ENCODE measurements at regions not wholly inside any gene's neighbourhood (a gene's known extent, or its start where the extent isn't known, plus 50 kb on each side); places are given as distances from the start of the nearest gene placed in this dataset.
A peak's percentile ranks its signal among the peaks of the same experiment; 100 is the strongest.
"Not testable (repeated sequence)": the region's sequence is repeated elsewhere in the genome, so short reads cannot be mapped to it uniquely, and the experiment has no call there.

DNA sequence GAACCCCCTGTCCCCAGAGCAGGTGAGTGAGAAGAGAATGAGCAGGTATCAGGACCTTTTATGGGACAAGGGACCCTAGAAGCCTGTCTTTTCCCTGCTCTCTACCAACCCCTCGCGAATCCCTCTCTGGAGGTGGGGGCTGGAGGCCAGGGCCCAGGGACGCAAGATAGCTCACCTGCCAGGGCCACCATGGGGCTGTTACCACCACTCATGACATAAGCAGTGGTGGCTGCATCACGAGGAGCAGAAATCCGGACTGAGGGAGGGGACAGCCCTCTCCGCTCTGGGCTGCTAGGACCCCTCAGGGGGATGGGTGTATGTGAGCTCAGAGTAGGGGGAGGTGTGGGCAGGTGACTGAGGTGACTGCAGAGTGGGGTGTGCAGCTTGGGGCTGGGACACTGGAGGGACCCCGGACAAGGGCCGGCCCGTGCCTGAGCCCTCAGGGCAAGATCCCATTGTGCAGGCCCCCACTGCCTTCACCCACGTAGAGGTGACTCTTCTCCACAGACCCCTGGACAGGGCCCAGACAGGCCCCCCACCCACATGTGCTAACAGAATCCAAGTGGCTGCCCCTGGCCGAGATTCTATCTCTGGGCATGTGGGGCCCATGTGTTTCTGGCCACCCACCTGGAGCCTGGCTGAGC is 190.6 kb downstream of the TBC1D2B start:
- H3K4me1 ChIP-seq (ENCODE audit: insufficient read depth, low read length): no peaks in the 10 kb centered on the region
- H3K9me3 ChIP-seq (ENCODE audit: low read length): no peaks in the 10 kb centered on the region
- intact Hi-C loops (cut with micrococcal nuclease; ENCODE audit: unreplicated experiment) (no loop called here), in situ Hi-C loops (cut with HindIII; ENCODE audit: extremely low pct_ligation_motif_present, low pct_unique_long_range_greater_than_20kb) (no loop called here)
- no peak overlapping the region for H3K9ac ChIP-seq (ENCODE audit: insufficient read depth, low read depth, low read length)
- BruUV-seq (replicated peaks): no TSS peak
- FAIRE-seq (no peak), ATAC-seq (no peak), DNase-seq (ENCODE audit: low spot score) (no peak)
- H4K20me1 ChIP-seq (ENCODE audit: insufficient read depth, low read length): no peaks in the 10 kb centered on the region
- H2AFZ ChIP-seq (ENCODE audit: low read length): no peak overlapping the region
- no peak overlapping the region for H3K27ac ChIP-seq (ENCODE audit: extremely low read length, insufficient read depth, low read length)
- H3K79me2 ChIP-seq (ENCODE audit: insufficient read depth, low read length): no peaks in the 10 kb centered on the region
- WGBS (ENCODE audit: low lambda C conversion rate): 47% methylated on average over 3 of the region's 11 CpGs
- H3K4me3 ChIP-seq (replicated peaks in 1 of 3; ENCODE audit: insufficient read depth in 1 of 3, low read depth in 2 of 3, low read length in 3 of 3): no peak overlapping the region
- POLR2A ChIA-PET: no interaction called here
- H3K27me3 ChIP-seq (ENCODE audit: control insufficient read depth in 1 of 2, insufficient read depth in 2 of 2, low read length in 2 of 2): peaks cover 0 to 8% of the 10 kb centered on the region in 2 experiments; a peak in 1 of 5 replicates
- TF ChIP-seq ZNF547 (CRISPR knock-in tag; IDR thresholded peaks at IDR 0.05) (no peak), NR2F1 (CRISPR knock-in tag; IDR thresholded peaks at IDR 0.05) (no peak)
- TF ChIP-seq, protein P1, sequence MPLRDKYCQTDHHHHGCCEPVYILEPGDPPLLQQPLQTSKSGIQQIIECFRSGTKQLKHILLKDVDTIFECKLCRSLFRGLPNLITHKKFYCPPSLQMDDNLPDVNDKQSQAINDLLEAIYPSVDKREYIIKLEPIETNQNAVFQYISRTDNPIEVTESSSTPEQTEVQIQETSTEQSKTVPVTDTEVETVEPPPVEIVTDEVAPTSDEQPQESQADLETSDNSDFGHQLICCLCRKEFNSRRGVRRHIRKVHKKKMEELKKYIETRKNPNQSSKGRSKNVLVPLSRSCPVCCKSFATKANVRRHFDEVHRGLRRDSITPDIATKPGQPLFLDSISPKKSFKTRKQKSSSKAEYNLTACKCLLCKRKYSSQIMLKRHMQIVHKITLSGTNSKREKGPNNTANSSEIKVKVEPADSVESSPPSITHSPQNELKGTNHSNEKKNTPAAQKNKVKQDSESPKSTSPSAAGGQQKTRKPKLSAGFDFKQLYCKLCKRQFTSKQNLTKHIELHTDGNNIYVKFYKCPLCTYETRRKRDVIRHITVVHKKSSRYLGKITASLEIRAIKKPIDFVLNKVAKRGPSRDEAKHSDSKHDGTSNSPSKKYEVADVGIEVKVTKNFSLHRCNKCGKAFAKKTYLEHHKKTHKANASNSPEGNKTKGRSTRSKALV (CRISPR knock-in tag; IDR thresholded peaks at IDR 0.05): no peak
- H3K36me3 ChIP-seq (replicated peaks in 1 of 2; ENCODE audit: control insufficient read depth in 1 of 2, insufficient read depth in 2 of 2, low read length in 2 of 2): no peaks in the 10 kb centered on the region
- CTCF ChIA-PET (ENCODE audit: low intra/inter-chr PET ratio, low total read pairs): no interaction called here
- H3K4me2 ChIP-seq (ENCODE audit: low read depth, low read length): no peak overlapping the region

DNA sequence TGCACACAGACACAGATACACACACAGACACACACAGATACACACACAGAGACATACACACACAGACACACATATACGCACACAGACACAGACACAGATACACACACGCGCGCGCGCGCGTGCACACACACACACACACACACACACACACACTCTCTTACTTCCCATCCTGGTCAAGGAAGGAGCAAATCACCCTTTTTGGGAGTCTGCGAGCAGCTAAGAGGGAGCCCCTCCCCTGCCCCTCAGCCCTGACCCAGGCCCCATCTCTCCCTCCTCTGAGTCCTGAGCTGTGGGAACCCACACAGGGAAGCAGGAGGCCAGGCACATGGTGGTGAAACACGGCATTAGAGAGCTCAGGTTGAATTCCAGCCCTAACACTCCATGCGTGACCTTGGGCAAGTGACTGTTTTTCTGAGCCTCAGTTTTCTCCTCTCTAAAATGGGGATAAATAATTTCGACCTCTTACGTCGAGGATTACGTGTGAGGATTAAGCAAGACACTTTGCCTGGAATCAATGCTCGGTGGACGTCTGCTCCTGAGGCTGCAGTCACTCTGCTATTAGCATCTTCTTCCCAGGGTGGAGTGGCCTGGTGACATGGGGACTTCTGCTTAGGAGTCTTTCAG is 191.5 kb downstream of the TBC1D2B start:
- H3K4me3 ChIP-seq (replicated peaks in 1 of 3; ENCODE audit: insufficient read depth in 1 of 3, low read depth in 2 of 3, low read length in 3 of 3); DNase-seq (ENCODE audit: low spot score); H3K4me2 ChIP-seq (ENCODE audit: low read depth, low read length); H2AFZ ChIP-seq (ENCODE audit: low read length); FAIRE-seq; H3K79me2 ChIP-seq (ENCODE audit: insufficient read depth, low read length); POLR2A ChIA-PET; H3K27ac ChIP-seq (ENCODE audit: extremely low read length, insufficient read depth, low read length); H3K4me1 ChIP-seq (ENCODE audit: insufficient read depth, low read length); intact Hi-C loops (cut with micrococcal nuclease; ENCODE audit: unreplicated experiment); BruUV-seq (replicated peaks); H3K27me3 ChIP-seq (ENCODE audit: control insufficient read depth in 1 of 2, insufficient read depth in 2 of 2, low read length in 2 of 2); in situ Hi-C loops (cut with HindIII; ENCODE audit: extremely low pct_ligation_motif_present, low pct_unique_long_range_greater_than_20kb); CTCF ChIA-PET (ENCODE audit: low intra/inter-chr PET ratio, low total read pairs); H3K9ac ChIP-seq (ENCODE audit: insufficient read depth, low read depth, low read length); H4K20me1 ChIP-seq (ENCODE audit: insufficient read depth, low read length); H3K9me3 ChIP-seq (ENCODE audit: low read length); ATAC-seq; H3K36me3 ChIP-seq (replicated peaks in 1 of 2; ENCODE audit: control insufficient read depth in 1 of 2, insufficient read depth in 2 of 2, low read length in 2 of 2): not testable (repeated sequence)
- 56% methylated on average over 15 of the region's 17 CpGs for WGBS (ENCODE audit: low lambda C conversion rate)
- TF ChIP-seq ZNF629 (CRISPR knock-in tag; conservative IDR thresholded peaks at IDR 0.05): peak; percentile 56

DNA sequence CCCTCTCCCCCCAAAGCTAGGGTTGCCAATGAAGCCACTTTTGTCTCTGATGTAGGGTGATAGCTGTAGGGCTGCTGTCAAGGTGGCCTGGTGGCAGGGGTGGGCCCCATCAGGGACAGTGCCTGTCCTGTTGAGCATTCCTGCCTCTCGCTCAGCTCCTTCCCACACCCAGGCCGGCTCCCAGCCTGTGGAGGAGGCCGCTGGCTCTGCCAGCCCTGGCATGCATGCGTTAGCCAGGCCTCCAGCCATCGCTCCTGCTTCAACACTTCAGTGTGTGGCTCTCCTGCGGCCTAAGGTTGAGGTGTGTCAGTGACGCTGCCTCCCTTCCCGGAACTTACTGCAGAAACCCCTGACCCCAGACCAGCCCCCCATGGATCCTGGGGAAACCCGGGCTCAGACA is 194.5 kb downstream of the TBC1D2B start:
- WGBS (ENCODE audit: low lambda C conversion rate): no CpG with 5 or more reads among the region's 9 CpGs
- H3K36me3 ChIP-seq (replicated peaks in 1 of 2; ENCODE audit: control insufficient read depth in 1 of 2, insufficient read depth in 2 of 2, low read length in 2 of 2): not testable (repeated sequence)

More for the DNA sequence above, 194.5 kb downstream of the TBC1D2B start:
- H3K27me3 ChIP-seq (ENCODE audit: control insufficient read depth in 1 of 2, insufficient read depth in 2 of 2, low read length in 2 of 2); H3K27ac ChIP-seq (ENCODE audit: extremely low read length, insufficient read depth, low read length); H3K4me3 ChIP-seq (replicated peaks in 1 of 3; ENCODE audit: insufficient read depth in 1 of 3, low read depth in 2 of 3, low read length in 3 of 3); H3K4me2 ChIP-seq (ENCODE audit: low read depth, low read length); H3K9me3 ChIP-seq (ENCODE audit: low read length); BruUV-seq (replicated peaks); H2AFZ ChIP-seq (ENCODE audit: low read length); H3K9ac ChIP-seq (ENCODE audit: insufficient read depth, low read depth, low read length); DNase-seq (ENCODE audit: low spot score); CTCF ChIA-PET (ENCODE audit: low intra/inter-chr PET ratio, low total read pairs); H4K20me1 ChIP-seq (ENCODE audit: insufficient read depth, low read length); FAIRE-seq; intact Hi-C loops (cut with micrococcal nuclease; ENCODE audit: unreplicated experiment); H3K79me2 ChIP-seq (ENCODE audit: insufficient read depth, low read length); H3K4me1 ChIP-seq (ENCODE audit: insufficient read depth, low read length); POLR2A ChIA-PET; in situ Hi-C loops (cut with HindIII; ENCODE audit: extremely low pct_ligation_motif_present, low pct_unique_long_range_greater_than_20kb): not testable (repeated sequence)
- peak; percentile 26; the same call in 2 of the 3 replicates for ATAC-seq
